PC-3 (cell line): ENCODE measurements at regions not wholly inside any gene's neighbourhood (a gene's known extent, or its start where the extent isn't known, plus 50 kb on each side); places are given as distances from the start of the nearest gene placed in this dataset.

Source experiments
- EZH2phosphoT487 ChIP-seq: fragments of 300-600 bp; sonication (generic); IDR thresholded peaks from 2 replicates; pipeline ENCODE4 v1.6.1; 2018; ENCODE audit warnings: mild to moderate bottlenecking, antibody characterized with exemption, low read length, borderline replicate concordance
- TF ChIP-seq, protein P1 (sequence below): fragments of 300-600 bp; sonication (generic); conservative IDR thresholded peaks from 2 replicates; pipeline ENCODE4 v1.5.1; 2017; ENCODE audit warnings: antibody characterized with exemption, low read depth, mild to moderate bottlenecking, low read length

DNA sequence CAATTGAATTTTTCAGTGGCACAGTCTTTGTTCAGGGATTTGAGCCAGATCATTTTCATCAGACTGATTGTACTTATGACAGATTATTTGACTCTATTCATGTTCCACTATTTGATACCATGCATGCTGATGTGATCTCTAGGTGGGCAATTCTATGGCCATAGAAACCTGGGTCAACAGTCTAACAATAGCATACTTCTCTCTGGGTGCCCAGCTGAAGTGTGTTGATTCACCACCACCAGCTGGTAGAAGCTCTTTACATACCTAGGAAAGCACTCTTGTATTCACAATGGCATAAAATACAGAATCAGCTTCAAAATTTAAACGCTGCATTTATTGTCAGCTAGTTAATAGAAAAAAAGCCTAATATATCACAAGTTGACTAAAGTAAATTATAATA is 90.2 kb upstream of the TMTC2 start:
- TF ChIP-seq, protein P1, sequence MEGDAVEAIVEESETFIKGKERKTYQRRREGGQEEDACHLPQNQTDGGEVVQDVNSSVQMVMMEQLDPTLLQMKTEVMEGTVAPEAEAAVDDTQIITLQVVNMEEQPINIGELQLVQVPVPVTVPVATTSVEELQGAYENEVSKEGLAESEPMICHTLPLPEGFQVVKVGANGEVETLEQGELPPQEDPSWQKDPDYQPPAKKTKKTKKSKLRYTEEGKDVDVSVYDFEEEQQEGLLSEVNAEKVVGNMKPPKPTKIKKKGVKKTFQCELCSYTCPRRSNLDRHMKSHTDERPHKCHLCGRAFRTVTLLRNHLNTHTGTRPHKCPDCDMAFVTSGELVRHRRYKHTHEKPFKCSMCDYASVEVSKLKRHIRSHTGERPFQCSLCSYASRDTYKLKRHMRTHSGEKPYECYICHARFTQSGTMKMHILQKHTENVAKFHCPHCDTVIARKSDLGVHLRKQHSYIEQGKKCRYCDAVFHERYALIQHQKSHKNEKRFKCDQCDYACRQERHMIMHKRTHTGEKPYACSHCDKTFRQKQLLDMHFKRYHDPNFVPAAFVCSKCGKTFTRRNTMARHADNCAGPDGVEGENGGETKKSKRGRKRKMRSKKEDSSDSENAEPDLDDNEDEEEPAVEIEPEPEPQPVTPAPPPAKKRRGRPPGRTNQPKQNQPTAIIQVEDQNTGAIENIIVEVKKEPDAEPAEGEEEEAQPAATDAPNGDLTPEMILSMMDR: no peak
- TF ChIP-seq EZH2phosphoT487: no peak
